ENCODE measurements at regions not wholly inside any gene's neighbourhood (a gene's known extent, or its start where the extent isn't known, plus 50 kb on each side); places are given as distances from the start of the nearest gene placed in this dataset.

DNA sequence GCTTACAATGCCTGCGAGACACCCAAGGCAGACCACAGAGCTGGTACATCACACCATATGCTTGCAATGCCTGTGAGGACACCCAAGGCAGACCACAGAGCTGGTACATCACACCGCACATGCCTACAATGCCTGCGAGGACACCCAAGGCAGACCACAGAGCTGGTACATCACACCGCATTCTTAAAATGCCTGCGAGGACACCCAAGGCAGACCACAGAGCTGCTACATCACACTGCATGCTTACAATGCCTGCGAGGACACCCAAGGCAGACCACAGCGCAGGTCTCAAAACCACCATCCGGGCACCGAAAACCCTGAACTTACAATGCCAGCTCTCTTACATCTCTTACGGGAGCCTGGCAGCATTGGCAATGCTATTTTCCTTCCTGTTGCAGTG, 799.6 kb downstream of the GALR1 start:
- intact Hi-C loops (cut with DNase I; ENCODE audit: low total_unique reads) = no loop called here
- H3K27me3 ChIP-seq (replicated peaks in 1 of 7) = no peaks in the 10 kb centered on the region
- 87 to 90% (median 88%) methylated on average over 10 of the region's 10 CpGs for WGBS, 5 donors

DNA sequence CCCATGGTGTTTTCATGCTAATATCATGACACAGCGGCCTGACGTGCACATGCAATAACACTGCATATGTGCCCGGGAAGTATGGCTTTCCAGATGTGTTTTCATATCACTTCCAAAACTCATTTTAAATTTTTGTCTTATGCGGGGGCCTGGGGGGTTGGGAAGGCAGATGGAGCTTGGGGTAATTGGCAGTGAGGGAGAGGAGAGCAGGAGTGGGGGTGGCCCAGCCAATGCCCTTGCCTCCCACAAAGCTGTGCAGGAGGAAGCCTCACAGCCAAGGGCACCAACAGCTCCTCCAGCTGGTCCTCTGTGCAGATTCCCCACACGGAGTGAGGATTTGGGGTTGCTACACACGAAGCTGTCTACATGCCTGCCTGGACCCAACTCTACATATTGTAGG, 805.2 kb downstream of the GALR1 start:
- Histone ChIP-seq H3K4me1 (no peaks in the 10 kb centered on the region), H3K27ac (no peak overlapping the region), H3K4me3 (no peak overlapping the region), H3K36me3 (no peaks in the 10 kb centered on the region), H3K27me3 (replicated peaks in 1 of 7) (no peaks in the 10 kb centered on the region), H3K9me3 (peaks cover 0 to 7% (median 0%) of the 10 kb centered on the region in 8 donors)
- DNase-seq = no peak
- WGBS, 5 donors = 80 to 88% (median 88%) methylated on average over 6 of the region's 6 CpGs
- intact Hi-C loops (cut with DNase I; ENCODE audit: low total_unique reads) = no loop called here
- no peak for TF ChIP-seq POLR2A (IDR thresholded peaks at IDR 0.05)
- TF ChIP-seq, protein P1, sequence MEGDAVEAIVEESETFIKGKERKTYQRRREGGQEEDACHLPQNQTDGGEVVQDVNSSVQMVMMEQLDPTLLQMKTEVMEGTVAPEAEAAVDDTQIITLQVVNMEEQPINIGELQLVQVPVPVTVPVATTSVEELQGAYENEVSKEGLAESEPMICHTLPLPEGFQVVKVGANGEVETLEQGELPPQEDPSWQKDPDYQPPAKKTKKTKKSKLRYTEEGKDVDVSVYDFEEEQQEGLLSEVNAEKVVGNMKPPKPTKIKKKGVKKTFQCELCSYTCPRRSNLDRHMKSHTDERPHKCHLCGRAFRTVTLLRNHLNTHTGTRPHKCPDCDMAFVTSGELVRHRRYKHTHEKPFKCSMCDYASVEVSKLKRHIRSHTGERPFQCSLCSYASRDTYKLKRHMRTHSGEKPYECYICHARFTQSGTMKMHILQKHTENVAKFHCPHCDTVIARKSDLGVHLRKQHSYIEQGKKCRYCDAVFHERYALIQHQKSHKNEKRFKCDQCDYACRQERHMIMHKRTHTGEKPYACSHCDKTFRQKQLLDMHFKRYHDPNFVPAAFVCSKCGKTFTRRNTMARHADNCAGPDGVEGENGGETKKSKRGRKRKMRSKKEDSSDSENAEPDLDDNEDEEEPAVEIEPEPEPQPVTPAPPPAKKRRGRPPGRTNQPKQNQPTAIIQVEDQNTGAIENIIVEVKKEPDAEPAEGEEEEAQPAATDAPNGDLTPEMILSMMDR (IDR thresholded peaks at IDR 0.05 in 8 of 11, conservative IDR thresholded peaks at IDR 0.05 in 3 of 11) = no peak
- TF ChIP-seq POLR2AphosphoS5 (IDR thresholded peaks at IDR 0.05) = no peak

More for the DNA sequence above, 799.6 kb downstream of the GALR1 start:
- DNase-seq = no peak
- Histone ChIP-seq H3K36me3 (no peaks in the 10 kb centered on the region), H3K4me1 (no peaks in the 10 kb centered on the region), H3K27ac (no peak overlapping the region), H3K9me3 (no peaks in the 10 kb centered on the region), H3K4me3 (no peak overlapping the region)
- TF ChIP-seq POLR2AphosphoS5 (IDR thresholded peaks at IDR 0.05) (no peak), POLR2A (IDR thresholded peaks at IDR 0.05) (no peak)
- TF ChIP-seq, protein P1 (IDR thresholded peaks at IDR 0.05 in 8 of 11, conservative IDR thresholded peaks at IDR 0.05 in 3 of 11) = no peak

DNA sequence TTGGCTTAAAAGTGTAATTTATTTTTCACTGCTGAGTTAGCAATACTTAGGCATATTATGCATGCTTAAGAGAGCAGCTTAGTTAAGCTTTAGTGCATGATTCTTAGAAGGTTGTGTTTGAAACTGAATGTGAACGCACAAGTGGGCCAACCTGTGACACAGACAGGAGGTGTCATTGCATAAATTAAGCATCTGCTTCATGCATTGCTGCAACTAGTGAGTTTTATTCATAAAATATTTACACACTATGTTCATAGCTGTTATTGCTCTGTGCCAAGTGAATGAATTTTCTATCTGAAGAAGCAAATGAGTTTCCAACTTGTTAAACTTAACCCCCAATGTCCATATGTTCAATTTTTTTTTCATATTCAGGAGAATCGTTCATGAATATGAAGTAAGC, 806.4 kb downstream of the GALR1 start:
- no peak for TF ChIP-seq POLR2AphosphoS5 (IDR thresholded peaks at IDR 0.05)
- TF ChIP-seq POLR2A (IDR thresholded peaks at IDR 0.05) = no peak
- TF ChIP-seq, protein P1 (IDR thresholded peaks at IDR 0.05 in 8 of 11, conservative IDR thresholded peaks at IDR 0.05 in 3 of 11) = no peak
- 56 to 93% (median 89%) methylated on average over 2 of the region's 2 CpGs for WGBS, 5 donors
- Histone ChIP-seq H3K27ac (no peak overlapping the region), H3K4me3 (no peak overlapping the region), H3K9me3 (peaks cover 0 to 7% (median 0%) of the 10 kb centered on the region in 8 donors), H3K27me3 (replicated peaks in 1 of 7) (no peaks in the 10 kb centered on the region), H3K36me3 (no peaks in the 10 kb centered on the region), H3K4me1 (no peaks in the 10 kb centered on the region)
- intact Hi-C loops (cut with DNase I; ENCODE audit: low total_unique reads) = no loop called here
- DNase-seq = no peak

DNA sequence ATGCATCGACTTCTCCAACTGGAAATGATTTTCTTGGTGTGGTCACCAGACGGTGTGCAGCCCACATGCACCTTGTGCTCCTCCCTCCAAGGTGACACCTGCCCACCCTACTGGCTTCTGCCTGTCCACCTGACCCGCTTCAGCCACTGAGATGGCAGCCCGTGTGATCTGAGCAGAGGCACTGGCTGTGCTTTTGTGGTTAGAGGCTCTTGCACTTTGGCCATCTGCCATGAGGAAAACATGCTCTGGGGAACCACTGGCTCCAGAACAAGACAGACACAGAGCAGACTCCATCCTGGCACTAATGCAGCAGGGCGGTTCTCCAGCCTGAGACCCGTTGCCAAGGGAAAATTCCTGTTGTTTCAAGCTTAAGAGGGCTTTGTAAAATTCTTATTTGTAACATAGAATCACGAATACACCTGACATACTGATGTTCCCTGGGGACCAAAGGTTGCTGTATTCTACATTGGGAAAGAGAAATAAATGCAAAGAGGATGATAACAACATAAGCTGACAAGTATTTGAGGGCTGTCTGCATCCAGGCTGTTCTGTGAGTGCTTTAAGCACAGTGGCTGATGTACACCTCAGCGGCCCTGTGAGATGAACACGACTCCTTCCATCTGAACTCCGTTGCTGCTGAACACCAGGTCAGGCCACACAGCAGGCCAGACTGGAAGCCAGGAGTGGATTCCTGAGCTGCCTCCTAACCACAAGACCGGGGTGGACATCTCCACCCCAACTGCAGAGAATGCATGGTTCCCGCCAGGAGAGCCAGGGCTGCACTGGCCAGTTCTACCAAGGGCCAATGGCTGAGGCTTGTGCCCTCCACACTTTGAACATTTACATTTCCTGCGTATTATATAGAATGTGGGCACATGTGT, 820.4 kb downstream of the GALR1 start:
- no peak for DNase-seq
- Histone ChIP-seq H3K27ac (no peak overlapping the region), H3K27me3 (replicated peaks in 1 of 7) (no peaks in the 10 kb centered on the region), H3K9me3 (peaks cover 0 to 23% (median 11%) of the 10 kb centered on the region in 8 donors), H3K4me3 (no peak overlapping the region), H3K4me1 (no peaks in the 10 kb centered on the region), H3K36me3 (no peaks in the 10 kb centered on the region)
- 57 to 73% (median 71%) methylated on average over 11 to 13 of the region's 13 CpGs for WGBS, 5 donors
- TF ChIP-seq, protein P1 (IDR thresholded peaks at IDR 0.05 in 8 of 11, conservative IDR thresholded peaks at IDR 0.05 in 3 of 11) = no peak
- TF ChIP-seq POLR2AphosphoS5 (IDR thresholded peaks at IDR 0.05) (no peak), POLR2A (IDR thresholded peaks at IDR 0.05) (no peak)
- intact Hi-C loops (cut with DNase I; ENCODE audit: low total_unique reads) = no loop called here

Data from spleen (tissue), 11 donors.